ENCODE measurements at regions not wholly inside any gene's neighbourhood (a gene's known extent, or its start where the extent isn't known, plus 50 kb on each side); places are given as distances from the start of the nearest gene placed in this dataset.

GRCh38 chr7:22921386-22922086, 92.4 kb downstream of the HYCC1 start:
- DNase-seq = no peak
- in situ Hi-C loops (cut with HindIII; ENCODE audit: low pct_ligation_motif_present, low pct_unique_long_range_greater_than_20kb, low sequenced_read_pairs) = no loop called here

DNA sequence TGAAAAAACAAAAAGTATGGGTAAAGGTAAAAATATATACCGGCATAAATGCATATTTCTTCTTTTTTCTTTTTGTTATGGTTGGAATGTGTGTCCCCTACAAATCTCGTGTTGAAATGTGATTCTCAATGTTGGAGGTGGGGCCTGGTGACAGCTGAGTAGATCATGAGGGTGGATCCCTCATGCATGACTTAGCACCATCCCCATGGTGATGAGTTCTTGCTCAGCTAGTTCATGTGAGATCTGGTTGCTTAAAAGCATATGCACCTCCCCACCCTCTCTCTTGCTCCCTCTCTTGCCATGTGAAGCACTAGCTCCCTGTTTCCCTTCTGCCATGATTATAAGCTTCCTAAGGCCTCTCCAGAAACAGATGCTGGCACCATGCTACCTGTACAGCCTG, 93.3 kb downstream of the HYCC1 start:
- peak; percentile 25 for DNase-seq
- in situ Hi-C loops (cut with HindIII; ENCODE audit: low pct_ligation_motif_present, low pct_unique_long_range_greater_than_20kb, low sequenced_read_pairs) = no loop called here

- no peak for DNase-seq
- in situ Hi-C loops (cut with HindIII; ENCODE audit: low pct_ligation_motif_present, low pct_unique_long_range_greater_than_20kb, low sequenced_read_pairs) = no loop called here
These were observed 90.5 kb upstream of the TOMM7 start for GRCh38 chr7:22913158-22913557.

- in situ Hi-C loops (cut with HindIII; ENCODE audit: low pct_ligation_motif_present, low pct_unique_long_range_greater_than_20kb, low sequenced_read_pairs) = no loop called here
- no peak for DNase-seq
These were observed 89.2 kb upstream of the TOMM7 start for GRCh38 chr7:22911889-22912288.

DNA sequence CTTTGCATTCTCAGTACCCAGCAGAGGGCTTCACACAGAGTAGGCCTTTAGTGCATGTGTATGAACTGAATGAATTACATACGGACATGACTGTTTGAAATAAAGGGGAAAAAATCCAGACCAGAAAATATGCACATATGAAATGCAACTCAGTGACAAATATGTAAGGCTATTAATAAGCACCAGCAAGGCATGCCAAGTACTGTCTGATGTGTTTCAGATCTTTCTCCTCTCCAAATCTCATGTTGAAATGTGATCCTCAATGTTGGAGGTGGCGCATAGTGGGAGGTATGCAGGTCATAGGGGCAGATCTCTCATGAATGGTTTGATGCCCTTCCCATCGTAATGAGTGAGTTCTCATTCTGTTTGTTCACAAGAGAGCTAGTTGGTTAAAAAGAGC, 87.3 kb upstream of the TOMM7 start:
- in situ Hi-C loops (cut with HindIII; ENCODE audit: low pct_ligation_motif_present, low pct_unique_long_range_greater_than_20kb, low sequenced_read_pairs) = no loop called here
- DNase-seq = no peak

DNA sequence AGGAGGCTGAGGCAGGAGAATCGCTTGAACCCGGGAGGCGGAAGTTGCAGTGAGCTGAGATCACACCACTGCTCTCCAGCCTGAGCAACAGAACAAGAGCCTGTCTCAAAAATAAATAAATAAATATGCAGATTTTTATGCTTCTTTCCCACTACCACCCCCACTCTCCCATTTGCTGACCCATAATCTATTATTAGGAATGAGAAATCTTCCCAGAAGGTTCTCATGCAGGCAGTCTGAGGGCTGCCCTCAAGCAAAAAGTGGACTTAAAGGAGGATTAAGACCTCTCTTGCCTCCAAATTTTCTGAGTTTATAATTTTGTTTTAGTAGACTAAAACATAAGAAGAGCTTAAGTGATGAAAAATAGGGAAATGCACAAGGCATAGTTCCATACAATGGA, 85.2 kb upstream of the TOMM7 start:
- DNase-seq = no peak
- in situ Hi-C loops (cut with HindIII; ENCODE audit: low pct_ligation_motif_present, low pct_unique_long_range_greater_than_20kb, low sequenced_read_pairs) = no loop called here

DNA sequence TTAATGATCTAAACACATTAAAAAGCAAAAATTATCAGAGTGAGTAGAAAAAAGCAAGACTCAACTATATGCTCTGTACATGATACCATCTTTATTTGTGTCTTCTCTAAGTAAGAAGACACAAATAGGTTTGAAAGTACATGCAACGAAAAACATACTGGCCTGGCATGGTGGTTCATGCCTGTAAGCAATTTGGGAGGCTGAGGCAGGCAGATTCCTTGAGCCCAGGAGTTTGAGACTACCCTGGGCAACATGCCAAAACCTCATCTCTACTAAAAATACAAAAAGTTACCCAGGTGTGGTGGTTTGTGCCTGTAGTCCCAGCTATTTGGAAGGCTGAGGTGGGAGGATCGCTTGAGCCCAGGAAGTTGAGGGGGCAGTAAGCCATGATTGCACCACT, 78.1 kb upstream of the TOMM7 start:
- DNase-seq = no peak
- in situ Hi-C loops (cut with HindIII; ENCODE audit: low pct_ligation_motif_present, low pct_unique_long_range_greater_than_20kb, low sequenced_read_pairs) = no loop called here

DNA sequence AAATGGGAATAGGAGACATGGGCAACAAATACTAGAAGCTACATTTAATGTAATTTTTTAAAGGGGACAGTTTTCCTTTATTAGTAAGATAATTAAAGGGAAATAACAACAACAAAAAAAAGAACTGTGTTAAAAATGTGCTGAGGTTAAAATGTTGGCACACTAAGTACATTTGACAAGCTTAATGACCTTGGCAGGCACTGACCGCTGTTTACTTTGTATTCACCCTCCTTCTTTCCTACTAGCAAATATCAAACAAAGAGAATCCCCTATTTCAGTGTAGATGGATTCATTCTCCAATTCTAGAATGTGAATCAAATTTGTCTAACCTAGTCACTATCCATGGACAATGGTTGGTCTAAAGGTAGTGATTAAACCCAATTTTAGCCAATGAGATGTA, 77.5 kb upstream of the TOMM7 start:
- no peak for DNase-seq

DNA sequence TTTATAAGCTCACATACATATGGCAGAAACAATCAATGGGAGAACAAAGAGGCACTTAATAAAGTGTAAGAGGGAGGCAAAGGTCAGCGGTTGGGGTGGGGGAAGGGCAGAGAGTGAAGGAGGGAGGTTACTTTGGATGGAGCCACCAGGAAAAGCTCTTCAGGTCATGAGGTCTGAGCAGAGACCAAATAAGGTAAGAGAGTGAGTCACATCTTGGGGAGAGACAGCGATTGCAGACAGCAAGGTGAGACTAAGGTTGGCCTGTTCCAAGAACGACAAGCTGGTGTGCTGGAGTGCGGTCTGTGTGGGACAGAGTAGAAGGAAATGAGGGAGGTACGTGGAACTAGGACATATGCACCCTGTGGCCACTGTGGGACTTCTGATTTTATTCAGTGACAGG, 74.3 kb upstream of the TOMM7 start:
- DNase-seq = no peak
- in situ Hi-C loops (cut with HindIII; ENCODE audit: low pct_ligation_motif_present, low pct_unique_long_range_greater_than_20kb, low sequenced_read_pairs) = no loop called here

More for the DNA sequence above, 77.5 kb upstream of the TOMM7 start:
- in situ Hi-C loops (cut with HindIII; ENCODE audit: low pct_ligation_motif_present, low pct_unique_long_range_greater_than_20kb, low sequenced_read_pairs) = no loop called here

- in situ Hi-C loops (cut with HindIII; ENCODE audit: low pct_ligation_motif_present, low pct_unique_long_range_greater_than_20kb, low sequenced_read_pairs) = no loop called here
- DNase-seq = no peak
These were observed 73.1 kb upstream of the TOMM7 start for GRCh38 chr7:22895828-22896165.

DNA sequence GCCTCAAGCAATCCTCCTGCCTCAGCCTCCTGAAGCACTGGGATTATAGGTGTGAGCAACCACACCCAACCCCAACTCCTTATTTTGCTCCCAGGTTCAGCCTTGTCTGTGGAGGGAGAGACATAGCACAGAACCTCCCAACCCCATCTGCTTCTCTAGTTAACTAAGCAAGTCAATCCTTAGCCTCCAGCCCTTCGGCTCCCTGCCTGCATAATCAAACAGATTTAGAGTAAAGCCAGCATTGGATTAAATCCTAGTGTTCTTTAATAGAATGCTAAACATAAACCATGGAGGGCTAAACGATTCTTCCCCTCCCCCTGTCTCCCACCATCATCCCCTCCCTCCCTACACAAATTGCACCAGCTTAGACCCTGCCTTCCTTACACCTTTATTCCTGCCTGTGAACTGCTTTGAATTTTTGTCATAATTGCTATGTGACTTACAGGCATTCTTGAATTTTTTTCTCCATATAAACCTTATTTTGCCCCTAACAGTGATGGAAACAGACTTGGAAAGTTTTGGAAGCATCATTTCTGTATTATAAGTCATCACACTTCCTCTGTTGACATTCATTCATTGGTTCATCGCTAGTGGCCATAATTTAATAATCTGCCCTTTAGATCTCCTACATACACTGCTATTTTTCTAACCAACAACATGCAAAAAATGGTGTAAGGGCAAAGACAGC, 72.6 kb upstream of the TOMM7 start:
- DNase-seq = no peak

DNA sequence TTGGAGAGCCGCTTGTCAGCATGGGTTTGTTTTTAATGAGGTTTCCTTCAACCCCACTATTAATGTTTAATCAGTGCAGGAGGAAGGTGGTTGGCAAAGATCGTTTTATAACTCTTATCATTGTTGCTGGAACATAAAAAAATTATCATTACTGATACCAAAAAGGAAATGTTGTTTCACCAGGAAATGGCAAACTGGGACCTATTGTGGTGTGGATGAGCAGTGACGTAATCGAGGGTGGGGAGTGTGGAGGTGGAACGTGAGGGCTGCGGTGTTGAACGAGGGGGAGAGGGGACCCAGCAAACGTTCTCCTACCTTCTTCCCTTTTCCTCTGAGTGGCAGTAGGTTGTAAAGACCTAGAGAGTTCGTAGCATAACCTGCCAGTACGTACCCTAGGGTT, 71.9 kb upstream of the TOMM7 start:
- in situ Hi-C loops (cut with HindIII; ENCODE audit: low pct_ligation_motif_present, low pct_unique_long_range_greater_than_20kb, low sequenced_read_pairs) = no loop called here
- no peak for DNase-seq

More for the DNA sequence above, 72.6 kb upstream of the TOMM7 start:
- in situ Hi-C loops (cut with HindIII; ENCODE audit: low pct_ligation_motif_present, low pct_unique_long_range_greater_than_20kb, low sequenced_read_pairs) = no loop called here

DNA sequence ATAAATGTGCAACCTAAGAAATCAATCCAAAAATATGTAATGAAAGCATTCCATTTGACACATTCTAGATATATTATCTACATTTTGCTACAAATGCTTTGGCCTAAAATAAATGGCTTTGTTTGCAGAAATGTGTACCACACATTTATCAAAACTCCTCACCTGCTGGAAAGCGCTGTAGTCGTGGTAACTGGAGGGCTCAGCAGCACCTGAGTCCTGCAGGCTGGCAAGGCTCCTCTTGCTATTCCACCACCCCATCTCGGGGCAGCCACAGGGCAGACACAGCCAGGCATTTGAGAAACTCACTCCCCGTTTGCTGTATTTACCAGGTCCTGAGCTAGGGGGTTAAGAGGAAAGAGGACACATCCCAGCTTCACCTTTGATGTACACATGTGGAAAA, 68.1 kb upstream of the TOMM7 start:
- no peak for DNase-seq
- in situ Hi-C loops (cut with HindIII; ENCODE audit: low pct_ligation_motif_present, low pct_unique_long_range_greater_than_20kb, low sequenced_read_pairs) = no loop called here

- in situ Hi-C loops (cut with HindIII; ENCODE audit: low pct_ligation_motif_present, low pct_unique_long_range_greater_than_20kb, low sequenced_read_pairs) = no loop called here
- DNase-seq = no peak
These were observed 63.2 kb upstream of the TOMM7 start for GRCh38 chr7:22885797-22886261.

- in situ Hi-C loops (cut with HindIII; ENCODE audit: low pct_ligation_motif_present, low pct_unique_long_range_greater_than_20kb, low sequenced_read_pairs) = no loop called here
- no peak for DNase-seq
These were observed 62.5 kb upstream of the TOMM7 start for GRCh38 chr7:22884911-22885788.

- DNase-seq = no peak
- in situ Hi-C loops (cut with HindIII; ENCODE audit: low pct_ligation_motif_present, low pct_unique_long_range_greater_than_20kb, low sequenced_read_pairs) = no loop called here
These were observed 59.5 kb upstream of the TOMM7 start for GRCh38 chr7:22882106-22882505.

DNA sequence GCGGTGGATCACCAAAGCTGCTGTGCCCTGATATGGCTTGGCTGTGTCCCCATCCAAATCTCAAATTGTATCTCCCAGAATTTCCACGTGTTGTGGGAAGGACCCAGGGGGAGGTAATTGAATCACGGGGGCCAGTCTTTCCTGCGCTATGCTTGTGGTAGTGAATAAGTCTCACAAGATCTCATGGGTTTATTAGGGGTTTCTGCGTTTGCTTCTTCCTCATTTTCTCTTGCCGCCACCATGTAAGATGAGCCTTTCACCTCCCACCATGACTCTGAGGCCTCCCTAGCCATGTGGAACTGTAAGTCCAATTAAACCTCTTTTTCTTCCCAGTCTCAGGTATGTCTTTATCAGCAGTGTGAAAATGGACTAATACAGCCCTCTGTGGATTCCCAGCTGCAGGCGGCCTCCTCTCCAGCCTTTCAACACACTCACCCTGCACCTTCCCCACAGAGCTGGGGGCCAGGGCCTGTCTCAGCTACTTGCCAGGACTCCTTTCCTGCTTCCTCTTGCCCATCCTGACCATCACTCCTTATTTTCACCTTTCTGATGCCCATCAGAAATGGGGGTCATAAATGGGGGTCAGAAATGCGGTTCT, 57.2 kb upstream of the TOMM7 start:
- DNase-seq = no peak
- in situ Hi-C loops (cut with HindIII; ENCODE audit: low pct_ligation_motif_present, low pct_unique_long_range_greater_than_20kb, low sequenced_read_pairs) = no loop called here

DNA sequence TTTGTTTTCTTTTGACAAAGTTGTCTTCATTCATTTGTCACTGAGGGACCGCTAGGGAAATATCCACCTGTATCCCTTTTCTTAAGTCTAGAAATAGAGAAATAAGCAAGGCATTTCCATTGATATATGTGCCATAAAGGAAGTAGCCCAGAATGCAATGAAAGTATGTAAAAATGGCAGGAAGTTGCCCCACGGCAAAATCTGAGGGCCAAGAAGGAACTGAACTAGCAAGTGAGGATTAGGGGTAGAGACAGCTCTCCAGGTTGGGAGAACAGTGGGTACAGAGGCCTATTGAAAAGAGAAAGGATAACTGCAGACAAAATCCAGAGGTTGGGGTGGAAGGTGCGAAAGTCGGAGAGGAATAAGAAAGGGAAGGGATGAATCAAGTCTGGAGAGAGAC, 56.6 kb upstream of the TOMM7 start:
- in situ Hi-C loops (cut with HindIII; ENCODE audit: low pct_ligation_motif_present, low pct_unique_long_range_greater_than_20kb, low sequenced_read_pairs) = no loop called here
- DNase-seq = no peak

Data from ACHN (cell line).